ENCODE measurements at regions not wholly inside any gene's neighbourhood (a gene's known extent, or its start where the extent isn't known, plus 50 kb on each side); places are given as distances from the start of the nearest gene placed in this dataset.

DNA sequence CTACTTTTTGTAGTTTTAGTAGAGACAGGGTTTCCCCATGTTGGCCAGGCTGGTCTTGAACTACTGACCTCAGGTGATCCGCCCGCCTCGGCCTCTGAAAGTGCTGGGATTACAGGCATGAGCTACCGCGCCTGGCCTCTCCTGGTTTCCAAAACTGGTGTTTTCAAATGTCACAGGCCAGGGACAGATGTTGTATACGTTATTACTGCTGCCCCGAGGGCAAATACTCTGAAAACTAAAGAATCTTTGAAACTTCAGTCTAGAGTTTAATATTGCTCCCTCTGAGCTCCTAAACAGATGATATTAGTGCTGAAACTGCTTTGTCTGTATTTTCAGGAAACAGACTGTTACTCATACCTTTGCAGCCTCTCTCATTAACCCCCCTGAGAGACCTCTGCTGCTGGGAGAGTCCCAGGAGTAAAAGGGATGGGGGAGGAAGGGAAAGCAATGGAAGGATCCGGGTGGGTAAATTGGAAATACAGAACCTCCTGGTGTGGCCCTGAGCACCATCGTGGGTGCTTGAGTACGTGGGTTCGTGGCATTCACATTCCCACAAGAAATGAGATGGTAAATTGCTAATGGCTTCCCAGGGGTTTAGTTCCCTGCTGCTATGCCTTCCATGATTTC is 96.3 kb upstream of the IGF1R start:
- dilution Hi-C loops (cut with MboI; ENCODE audit: extremely low pct_ligation_motif_present, low sequenced_read_pairs): no loop called here
- no TSS peak for BruUV-seq (replicated peaks)
- no peaks in the 10 kb centered on the region for H3K36me3 ChIP-seq (ENCODE audit: control insufficient read depth in 2 of 2, extremely low read depth in 1 of 2, insufficient read depth in 2 of 2, low read length in 2 of 2)
- H2AFZ ChIP-seq (ENCODE audit: low read depth, low read length): no peak overlapping the region
- no peak overlapping the region for H3K4me2 ChIP-seq (ENCODE audit: insufficient read depth, low read length)
- no peaks in the 10 kb centered on the region for H4K20me1 ChIP-seq (replicated peaks; ENCODE audit: control insufficient read depth, extremely low read depth, insufficient read depth, low read length)
- H3K9ac ChIP-seq (replicated peaks; ENCODE audit: extremely low read depth, insufficient read depth, low read length): no peak overlapping the region
- intact Hi-C loops (cut with micrococcal nuclease): no loop called here
- no peaks in the 10 kb centered on the region for H3K9me3 ChIP-seq (replicated peaks; ENCODE audit: control insufficient read depth, insufficient read depth, low read length)
- no peaks in the 10 kb centered on the region for H3K9me1 ChIP-seq (replicated peaks; ENCODE audit: control insufficient read depth, extremely low read depth, insufficient read depth, low read length)
- FAIRE-seq: no peak
- H3K27me3 ChIP-seq (ENCODE audit: control insufficient read depth in 2 of 2, insufficient read depth in 2 of 2, low read length in 2 of 2): peaks cover 3 to 7% of the 10 kb centered on the region in 2 experiments
- ChIA-PET POLR2A (no interaction called here), CTCF (no interaction called here)
- H3K79me2 ChIP-seq (ENCODE audit: control insufficient read depth, insufficient read depth, low read length): no peaks in the 10 kb centered on the region
- no peak overlapping the region for H3K4me3 ChIP-seq (replicated peaks in 1 of 3; ENCODE audit: insufficient read depth in 1 of 3, low read depth in 1 of 3, low read length in 3 of 3)
- DNase-seq (ENCODE audit: low read depth, low spot score): no peak
- H3K27ac ChIP-seq (ENCODE audit: insufficient read depth, low read depth, low read length): no peak overlapping the region
- H3K4me1 ChIP-seq (ENCODE audit: control insufficient read depth, extremely low read depth, insufficient read depth, low read length): peaks cover 12% of the 10 kb centered on the region
- TF ChIP-seq POLR2A (IDR thresholded peaks at IDR 0.05; ENCODE audit: low read depth, low read length) (no peak), EZH2 (IDR thresholded peaks at IDR 0.05; ENCODE audit: borderline replicate concordance, low read depth, low read length, severe bottlenecking) (no peak), MYC (IDR thresholded peaks at IDR 0.05; ENCODE audit: low read depth, low read length) (no peak), POLR2AphosphoS5 (IDR thresholded peaks at IDR 0.05; ENCODE audit: insufficient read depth, low read depth, low read length) (no peak), JUN (IDR thresholded peaks at IDR 0.05; ENCODE audit: borderline replicate concordance, insufficient read depth, insufficient read length, low read depth) (no peak), FOS (IDR thresholded peaks at IDR 0.05; ENCODE audit: borderline replicate concordance, insufficient read depth, low read length) (no peak), GATA2 (IDR thresholded peaks at IDR 0.05; ENCODE audit: insufficient read depth, insufficient read length, low read depth, low read length) (no peak)
- TF ChIP-seq, protein P1, sequence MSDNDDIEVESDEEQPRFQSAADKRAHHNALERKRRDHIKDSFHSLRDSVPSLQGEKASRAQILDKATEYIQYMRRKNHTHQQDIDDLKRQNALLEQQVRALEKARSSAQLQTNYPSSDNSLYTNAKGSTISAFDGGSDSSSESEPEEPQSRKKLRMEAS (IDR thresholded peaks at IDR 0.05; ENCODE audit: insufficient read depth, insufficient read length): no peak
- TF ChIP-seq, protein P2, sequence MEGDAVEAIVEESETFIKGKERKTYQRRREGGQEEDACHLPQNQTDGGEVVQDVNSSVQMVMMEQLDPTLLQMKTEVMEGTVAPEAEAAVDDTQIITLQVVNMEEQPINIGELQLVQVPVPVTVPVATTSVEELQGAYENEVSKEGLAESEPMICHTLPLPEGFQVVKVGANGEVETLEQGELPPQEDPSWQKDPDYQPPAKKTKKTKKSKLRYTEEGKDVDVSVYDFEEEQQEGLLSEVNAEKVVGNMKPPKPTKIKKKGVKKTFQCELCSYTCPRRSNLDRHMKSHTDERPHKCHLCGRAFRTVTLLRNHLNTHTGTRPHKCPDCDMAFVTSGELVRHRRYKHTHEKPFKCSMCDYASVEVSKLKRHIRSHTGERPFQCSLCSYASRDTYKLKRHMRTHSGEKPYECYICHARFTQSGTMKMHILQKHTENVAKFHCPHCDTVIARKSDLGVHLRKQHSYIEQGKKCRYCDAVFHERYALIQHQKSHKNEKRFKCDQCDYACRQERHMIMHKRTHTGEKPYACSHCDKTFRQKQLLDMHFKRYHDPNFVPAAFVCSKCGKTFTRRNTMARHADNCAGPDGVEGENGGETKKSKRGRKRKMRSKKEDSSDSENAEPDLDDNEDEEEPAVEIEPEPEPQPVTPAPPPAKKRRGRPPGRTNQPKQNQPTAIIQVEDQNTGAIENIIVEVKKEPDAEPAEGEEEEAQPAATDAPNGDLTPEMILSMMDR (IDR thresholded peaks at IDR 0.05; ENCODE audit: extremely low read depth in 1 of 2, insufficient read depth in 1 of 2, low read depth in 1 of 2, low read length in 2 of 2): no peak
